IPS-NIHi11 (cell line): ENCODE measurements at regions not wholly inside any gene's neighbourhood (a gene's known extent, or its start where the extent isn't known, plus 50 kb on each side); places are given as distances from the start of the nearest gene placed in this dataset.

Experiments
- DNase-seq: peaks from one replicate; pipeline ENCODE4 v3.0.0; 2012; ENCODE audit warnings: mixed read lengths, low spot score

- DNase-seq = no peak
Measured at GRCh38 chr14:81837304-81837703, 303.7 kb upstream of the SEL1L start.

GRCh38 chr14:81839056-81839455 lies 305.4 kb upstream of the SEL1L start:
- DNase-seq = no peak

GRCh38 chr14:81841346-81841745 lies 307.7 kb upstream of the SEL1L start:
- DNase-seq = no peak

GRCh38 chr14:81849714-81850113 lies 316.1 kb upstream of the SEL1L start:
- no peak for DNase-seq

- no peak for DNase-seq
Measured at GRCh38 chr14:81855007-81855406, 321.4 kb upstream of the SEL1L start.

- no peak for DNase-seq
Measured at GRCh38 chr14:81859046-81859445, 325.4 kb upstream of the SEL1L start.

GRCh38 chr14:81868172-81868571 lies 334.5 kb upstream of the SEL1L start:
- DNase-seq = peak; percentile 13

GRCh38 chr14:81871706-81872105 lies 338.1 kb upstream of the SEL1L start:
- DNase-seq = no peak

- DNase-seq = no peak
Measured at GRCh38 chr14:81884382-81884781, 350.7 kb upstream of the SEL1L start.

- DNase-seq = no peak
Measured at GRCh38 chr14:81886588-81886987, 352.9 kb upstream of the SEL1L start.

GRCh38 chr14:81889529-81889928 lies 355.9 kb upstream of the SEL1L start:
- DNase-seq = no peak

GRCh38 chr14:81890020-81890419 lies 356.4 kb upstream of the SEL1L start:
- DNase-seq = no peak

GRCh38 chr14:81903477-81903876 lies 369.8 kb upstream of the SEL1L start:
- DNase-seq = no peak

GRCh38 chr14:81927070-81927469 lies 393.4 kb upstream of the SEL1L start:
- peak; percentile 21 for DNase-seq

- DNase-seq = no peak
Measured at GRCh38 chr14:81931828-81932227, 398.2 kb upstream of the SEL1L start.

GRCh38 chr14:81936348-81936747 lies 402.7 kb upstream of the SEL1L start:
- DNase-seq = no peak

GRCh38 chr14:81936902-81937301 lies 403.2 kb upstream of the SEL1L start:
- no peak for DNase-seq

- DNase-seq = no peak
Measured at GRCh38 chr14:81938341-81938740, 404.7 kb upstream of the SEL1L start.

- DNase-seq = no peak
Measured at GRCh38 chr14:81940651-81941050, 407.0 kb upstream of the SEL1L start.

- no peak for DNase-seq
Measured at GRCh38 chr14:81942071-81942470, 408.4 kb upstream of the SEL1L start.

GRCh38 chr14:81946375-81946774 lies 412.7 kb upstream of the SEL1L start:
- DNase-seq = no peak

GRCh38 chr14:81946834-81947798 lies 413.5 kb upstream of the SEL1L start:
- no peak for DNase-seq

GRCh38 chr14:81952917-81953316 lies 419.3 kb upstream of the SEL1L start:
- no peak for DNase-seq

GRCh38 chr14:81953419-81953818 lies 419.8 kb upstream of the SEL1L start:
- DNase-seq = no peak
